ENCODE measurements at regions not wholly inside any gene's neighbourhood (a gene's known extent, or its start where the extent isn't known, plus 50 kb on each side); places are given as distances from the start of the nearest gene placed in this dataset.

- H3K4me3 ChIP-seq (ENCODE audit: low read length) = no peak overlapping the region
- no peak for TF ChIP-seq CTCF (conservative IDR thresholded peaks at IDR 0.05; ENCODE audit: low read length)
- no peak for DNase-seq (ENCODE audit: low read depth)
Observed at GRCh38 chr6:145244349-145245100, 490.8 kb downstream of the EPM2A start.

GRCh38 chr6:145245119-145245518 is 490.2 kb downstream of the EPM2A start:
- peak; percentile 10 for DNase-seq (ENCODE audit: low read depth)
- H3K4me3 ChIP-seq (ENCODE audit: low read length) = no peak overlapping the region
- no peak for TF ChIP-seq CTCF (conservative IDR thresholded peaks at IDR 0.05; ENCODE audit: low read length)

- TF ChIP-seq CTCF (conservative IDR thresholded peaks at IDR 0.05; ENCODE audit: low read length) = no peak
- DNase-seq (ENCODE audit: low read depth) = peak; percentile 60
- no peak overlapping the region for H3K4me3 ChIP-seq (ENCODE audit: low read length)
Observed at GRCh38 chr6:145247692-145248419, 487.5 kb downstream of the EPM2A start.

GRCh38 chr6:145250436-145250835 is 484.9 kb downstream of the EPM2A start:
- DNase-seq (ENCODE audit: low read depth) = no peak
- TF ChIP-seq CTCF (conservative IDR thresholded peaks at IDR 0.05; ENCODE audit: low read length) = no peak
- no peak overlapping the region for H3K4me3 ChIP-seq (ENCODE audit: low read length)

GRCh38 chr6:145252737-145253136 is 482.6 kb downstream of the EPM2A start:
- no peak overlapping the region for H3K4me3 ChIP-seq (ENCODE audit: low read length)
- TF ChIP-seq CTCF (conservative IDR thresholded peaks at IDR 0.05; ENCODE audit: low read length) = no peak
- DNase-seq (ENCODE audit: low read depth) = no peak

- TF ChIP-seq CTCF (conservative IDR thresholded peaks at IDR 0.05; ENCODE audit: low read length) = no peak
- H3K4me3 ChIP-seq (ENCODE audit: low read length) = no peak overlapping the region
- DNase-seq (ENCODE audit: low read depth) = no peak
Observed at GRCh38 chr6:145254649-145255401, 480.5 kb downstream of the EPM2A start.

All from AG10803 (cell line).